ENCODE measurements at regions not wholly inside any gene's neighbourhood (a gene's known extent, or its start where the extent isn't known, plus 50 kb on each side); places are given as distances from the start of the nearest gene placed in this dataset.
"Not testable (repeated sequence)": the region's sequence is repeated elsewhere in the genome, so short reads cannot be mapped to it uniquely, and the experiment has no call there.

DNA sequence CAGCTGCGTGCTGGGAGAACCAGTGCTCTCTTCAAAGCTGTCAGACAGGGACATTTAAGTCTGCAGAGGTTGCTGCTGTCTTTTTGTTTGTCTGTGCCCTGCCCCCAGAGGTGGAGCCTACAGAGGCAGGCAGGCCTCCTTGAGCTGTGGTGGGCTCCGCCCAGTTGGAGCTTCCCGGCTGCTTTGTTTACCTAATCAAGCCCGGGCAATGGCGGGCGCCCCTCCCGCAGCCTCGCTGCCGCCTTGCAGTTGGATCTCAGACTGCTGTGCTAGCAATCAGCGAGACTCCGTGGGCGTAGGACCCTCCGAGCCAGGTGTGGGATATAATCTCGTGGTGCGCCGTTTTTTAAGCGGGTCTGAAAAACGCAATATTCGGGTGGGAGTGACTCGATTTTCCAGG is 78.1 kb downstream of the KCNA5 start:
- H3K36me3 ChIP-seq (ENCODE audit: control insufficient read depth in 2 of 2, insufficient read depth in 2 of 2, low read length in 1 of 2); H3K4me1 ChIP-seq (ENCODE audit: control insufficient read depth in 2 of 2, insufficient read depth in 2 of 2, low read length in 2 of 2); DNase-seq (ENCODE audit: low read depth in 6 of 9, low spot score in 9 of 9); H3K27ac ChIP-seq (ENCODE audit: low read depth in 1 of 2, low read length in 1 of 2); H3K4me3 ChIP-seq (ENCODE audit: low read length in 2 of 2); H3K9me3 ChIP-seq (ENCODE audit: control insufficient read depth in 2 of 2, insufficient read depth in 1 of 2, low read length in 1 of 2); H3K27me3 ChIP-seq (ENCODE audit: control insufficient read depth in 2 of 2, insufficient read depth in 1 of 2, low read length in 1 of 2): not testable (repeated sequence)
- 85% methylated on average over 10 of the region's 20 CpGs for WGBS

DNA sequence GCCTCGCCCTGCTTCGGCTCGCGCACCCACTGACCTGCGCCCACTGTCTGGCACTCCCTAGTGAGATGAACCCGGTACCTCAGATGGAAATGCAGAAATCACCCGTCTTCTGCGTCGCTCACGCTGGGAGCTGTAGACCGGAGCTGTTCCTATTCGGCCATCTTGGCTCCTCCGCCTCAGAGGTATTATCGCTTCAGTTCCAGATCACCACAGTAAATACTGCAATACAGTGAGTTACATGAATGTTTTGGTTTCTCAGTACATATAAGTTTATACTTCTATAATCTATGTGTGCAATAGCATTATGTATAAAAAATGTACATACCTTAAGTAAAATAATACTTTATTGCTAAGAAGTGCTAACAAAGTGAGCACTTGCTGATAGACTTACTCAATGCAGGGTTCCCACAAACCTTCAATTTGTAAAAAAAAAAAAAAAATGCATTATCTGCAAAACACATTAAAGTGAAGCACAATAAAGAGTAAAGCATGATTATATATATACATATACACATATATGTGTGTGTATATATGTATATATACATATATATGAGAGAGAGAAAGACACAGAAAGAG is 78.7 kb downstream of the KCNA5 start:
- 87% methylated on average over 8 of the region's 14 CpGs for WGBS
- not testable (repeated sequence) for H3K27ac ChIP-seq (ENCODE audit: low read depth in 1 of 2, low read length in 1 of 2); H3K9me3 ChIP-seq (ENCODE audit: control insufficient read depth in 2 of 2, insufficient read depth in 1 of 2, low read length in 1 of 2); H3K4me1 ChIP-seq (ENCODE audit: control insufficient read depth in 2 of 2, insufficient read depth in 2 of 2, low read length in 2 of 2); H3K36me3 ChIP-seq (ENCODE audit: control insufficient read depth in 2 of 2, insufficient read depth in 2 of 2, low read length in 1 of 2); H3K4me3 ChIP-seq (ENCODE audit: low read length in 2 of 2); H3K27me3 ChIP-seq (ENCODE audit: control insufficient read depth in 2 of 2, insufficient read depth in 1 of 2, low read length in 1 of 2); DNase-seq (ENCODE audit: low read depth in 6 of 9, low spot score in 9 of 9)

DNA sequence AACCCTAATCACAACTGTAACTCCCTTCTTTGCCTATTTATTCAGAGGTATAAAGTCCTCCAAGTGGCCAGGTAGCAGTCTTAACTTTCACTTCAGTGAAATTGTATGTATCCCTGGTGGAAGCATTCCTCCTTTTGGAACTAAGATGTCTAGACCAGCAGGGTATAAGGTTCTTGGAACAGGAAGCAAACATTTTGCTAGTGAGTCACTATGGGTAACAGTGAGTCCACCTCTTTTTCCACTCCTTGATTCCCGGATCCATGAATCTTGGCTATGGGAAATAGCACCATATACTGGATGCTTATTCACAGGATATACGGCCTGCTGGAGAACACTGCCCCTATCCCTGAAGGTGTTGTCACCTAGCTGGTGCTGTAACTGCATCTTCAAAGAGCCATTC is 80.2 kb downstream of the KCNA5 start:
- WGBS = 95% methylated on average over 2 of the region's 2 CpGs
- H3K27me3 ChIP-seq (ENCODE audit: control insufficient read depth in 2 of 2, insufficient read depth in 1 of 2, low read length in 1 of 2) = no peaks in the 10 kb centered on the region
- no peak for DNase-seq (ENCODE audit: low read depth in 6 of 9, low spot score in 9 of 9)
- no peaks in the 10 kb centered on the region for H3K9me3 ChIP-seq (ENCODE audit: control insufficient read depth in 2 of 2, insufficient read depth in 1 of 2, low read length in 1 of 2)
- H3K36me3 ChIP-seq (ENCODE audit: control insufficient read depth in 2 of 2, insufficient read depth in 2 of 2, low read length in 1 of 2) = no peaks in the 10 kb centered on the region
- H3K4me1 ChIP-seq (ENCODE audit: control insufficient read depth in 2 of 2, insufficient read depth in 2 of 2, low read length in 2 of 2) = no peaks in the 10 kb centered on the region
- H3K4me3 ChIP-seq (ENCODE audit: low read length in 2 of 2) = no peak overlapping the region
- H3K27ac ChIP-seq (ENCODE audit: low read depth in 1 of 2, low read length in 1 of 2) = no peak overlapping the region

DNA sequence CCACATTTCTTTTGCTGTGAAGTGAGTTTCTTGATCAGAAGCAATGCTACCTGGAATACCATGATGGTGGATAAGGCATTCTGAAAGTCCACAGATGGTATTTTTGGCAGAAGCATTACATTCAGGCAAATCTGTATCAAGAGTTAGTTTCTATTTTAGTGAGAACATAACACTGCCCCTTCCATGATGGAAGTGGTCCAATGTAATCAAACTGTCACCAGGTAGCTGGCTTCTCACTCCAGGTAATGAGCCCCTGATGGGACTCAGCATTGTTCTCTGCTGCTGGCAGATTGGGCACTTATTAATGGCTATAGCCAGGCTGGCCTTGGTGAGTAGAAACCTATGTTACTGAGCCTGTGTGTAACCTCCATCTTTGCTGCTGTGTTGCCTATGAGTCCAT is 80.7 kb downstream of the KCNA5 start:
- Histone ChIP-seq H3K27ac (ENCODE audit: low read depth in 1 of 2, low read length in 1 of 2) (no peak overlapping the region), H3K4me3 (ENCODE audit: low read length in 2 of 2) (no peak overlapping the region), H3K4me1 (ENCODE audit: control insufficient read depth in 2 of 2, insufficient read depth in 2 of 2, low read length in 2 of 2) (no peaks in the 10 kb centered on the region), H3K36me3 (ENCODE audit: control insufficient read depth in 2 of 2, insufficient read depth in 2 of 2, low read length in 1 of 2) (no peaks in the 10 kb centered on the region), H3K27me3 (ENCODE audit: control insufficient read depth in 2 of 2, insufficient read depth in 1 of 2, low read length in 1 of 2) (no peaks in the 10 kb centered on the region), H3K9me3 (ENCODE audit: control insufficient read depth in 2 of 2, insufficient read depth in 1 of 2, low read length in 1 of 2) (no peaks in the 10 kb centered on the region)
- no peak for DNase-seq (ENCODE audit: low read depth in 6 of 9, low spot score in 9 of 9)

DNA sequence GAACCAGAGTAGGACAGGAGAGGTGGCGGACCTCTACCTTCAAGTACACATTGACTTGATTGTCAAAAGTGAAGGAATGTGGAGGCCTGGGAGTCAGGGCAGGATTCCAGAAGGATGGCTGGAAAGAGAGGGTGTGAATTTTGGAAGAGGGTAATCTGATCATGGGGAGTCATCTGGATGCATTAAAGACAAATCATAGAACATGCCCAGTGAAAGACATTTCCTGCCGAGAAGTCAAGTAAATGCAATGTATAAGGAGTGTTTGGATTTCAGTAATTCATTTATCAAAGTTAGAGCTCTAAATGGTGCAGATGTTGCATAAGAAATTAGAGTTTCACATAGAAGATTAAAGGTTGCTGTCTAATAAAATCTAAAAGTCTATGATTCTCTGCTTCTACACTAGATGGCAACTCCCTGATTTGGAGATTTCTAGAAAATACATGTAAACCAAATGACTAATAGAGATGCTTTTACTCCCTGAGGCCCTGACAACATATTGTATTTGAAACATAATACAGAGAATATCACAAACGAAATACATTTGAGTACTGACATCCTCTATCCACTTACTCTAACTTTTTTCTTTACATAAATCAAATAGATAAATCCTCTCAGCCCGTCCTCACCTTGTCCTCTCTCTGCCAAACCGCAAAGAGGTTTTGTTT is 91.3 kb downstream of the KCNA5 start:
- Histone ChIP-seq H3K4me3 (ENCODE audit: low read length in 2 of 2) (no peak overlapping the region), H3K27ac (ENCODE audit: low read depth in 1 of 2, low read length in 1 of 2) (no peak overlapping the region), H3K36me3 (ENCODE audit: control insufficient read depth in 2 of 2, insufficient read depth in 2 of 2, low read length in 1 of 2) (no peaks in the 10 kb centered on the region), H3K9me3 (ENCODE audit: control insufficient read depth in 2 of 2, insufficient read depth in 1 of 2, low read length in 1 of 2) (no peaks in the 10 kb centered on the region), H3K27me3 (ENCODE audit: control insufficient read depth in 2 of 2, insufficient read depth in 1 of 2, low read length in 1 of 2) (no peaks in the 10 kb centered on the region), H3K4me1 (ENCODE audit: control insufficient read depth in 2 of 2, insufficient read depth in 2 of 2, low read length in 2 of 2) (no peaks in the 10 kb centered on the region)
- no peak for DNase-seq (ENCODE audit: low read depth in 6 of 9, low spot score in 9 of 9)
- 78% methylated on average over 5 of the region's 5 CpGs for WGBS

DNA sequence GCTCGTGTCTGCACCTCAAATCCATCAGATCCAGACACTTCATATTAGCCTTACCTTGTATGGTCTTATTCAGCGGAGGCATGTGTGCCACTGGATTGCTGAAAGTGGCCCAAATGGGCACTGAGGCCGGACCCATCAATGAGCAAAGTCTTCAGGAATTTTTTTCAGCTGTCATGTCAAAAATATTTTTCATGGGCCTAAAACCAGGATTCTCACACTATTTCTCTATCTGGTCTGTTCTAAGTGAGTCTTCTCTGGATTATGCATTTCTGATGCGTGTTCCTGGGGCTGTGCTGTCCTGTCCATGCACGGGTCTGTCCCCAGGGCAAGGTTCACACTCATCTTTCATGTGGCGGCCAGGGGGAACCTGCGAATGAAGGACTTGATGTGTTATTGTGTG is 94.6 kb downstream of the KCNA5 start:
- H3K4me1 ChIP-seq (ENCODE audit: control insufficient read depth in 2 of 2, insufficient read depth in 2 of 2, low read length in 2 of 2) = no peaks in the 10 kb centered on the region
- no peak overlapping the region for H3K27ac ChIP-seq (ENCODE audit: low read depth in 1 of 2, low read length in 1 of 2)
- no peak for DNase-seq (ENCODE audit: low read depth in 6 of 9, low spot score in 9 of 9)
- 91% methylated on average over 7 of the region's 7 CpGs for WGBS
- H3K9me3 ChIP-seq (ENCODE audit: control insufficient read depth in 2 of 2, insufficient read depth in 1 of 2, low read length in 1 of 2) = no peaks in the 10 kb centered on the region
- no peak overlapping the region for H3K4me3 ChIP-seq (ENCODE audit: low read length in 2 of 2)
- H3K27me3 ChIP-seq (ENCODE audit: control insufficient read depth in 2 of 2, insufficient read depth in 1 of 2, low read length in 1 of 2) = no peaks in the 10 kb centered on the region
- no peaks in the 10 kb centered on the region for H3K36me3 ChIP-seq (ENCODE audit: control insufficient read depth in 2 of 2, insufficient read depth in 2 of 2, low read length in 1 of 2)

DNA sequence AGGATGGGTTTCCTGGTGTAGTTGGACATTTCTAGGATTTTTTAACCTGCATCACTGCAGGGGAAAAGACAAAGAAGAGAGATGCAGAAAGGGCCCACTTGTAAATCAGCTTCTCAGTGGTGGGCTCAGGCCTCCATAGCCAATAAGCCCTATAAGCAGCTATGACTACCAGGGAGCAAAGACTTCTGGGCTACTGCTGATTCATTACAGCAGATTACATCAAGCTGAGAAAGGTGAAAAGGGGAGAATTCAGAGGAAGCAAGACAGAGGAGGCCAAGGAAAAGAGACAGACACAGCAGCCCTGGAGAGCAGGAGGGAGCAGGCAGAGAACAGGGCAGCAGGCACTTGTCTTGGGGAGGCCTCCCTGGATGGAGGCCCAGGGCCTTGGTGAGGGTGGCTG is 95.2 kb downstream of the KCNA5 start:
- Histone ChIP-seq H3K9me3 (ENCODE audit: control insufficient read depth in 2 of 2, insufficient read depth in 1 of 2, low read length in 1 of 2) (no peaks in the 10 kb centered on the region), H3K4me3 (ENCODE audit: low read length in 2 of 2) (no peak overlapping the region), H3K27me3 (ENCODE audit: control insufficient read depth in 2 of 2, insufficient read depth in 1 of 2, low read length in 1 of 2) (no peaks in the 10 kb centered on the region), H3K36me3 (ENCODE audit: control insufficient read depth in 2 of 2, insufficient read depth in 2 of 2, low read length in 1 of 2) (no peaks in the 10 kb centered on the region), H3K27ac (ENCODE audit: low read depth in 1 of 2, low read length in 1 of 2) (no peak overlapping the region), H3K4me1 (ENCODE audit: control insufficient read depth in 2 of 2, insufficient read depth in 2 of 2, low read length in 2 of 2) (no peaks in the 10 kb centered on the region)
- no peak for DNase-seq (ENCODE audit: low read depth in 6 of 9, low spot score in 9 of 9)

DNA sequence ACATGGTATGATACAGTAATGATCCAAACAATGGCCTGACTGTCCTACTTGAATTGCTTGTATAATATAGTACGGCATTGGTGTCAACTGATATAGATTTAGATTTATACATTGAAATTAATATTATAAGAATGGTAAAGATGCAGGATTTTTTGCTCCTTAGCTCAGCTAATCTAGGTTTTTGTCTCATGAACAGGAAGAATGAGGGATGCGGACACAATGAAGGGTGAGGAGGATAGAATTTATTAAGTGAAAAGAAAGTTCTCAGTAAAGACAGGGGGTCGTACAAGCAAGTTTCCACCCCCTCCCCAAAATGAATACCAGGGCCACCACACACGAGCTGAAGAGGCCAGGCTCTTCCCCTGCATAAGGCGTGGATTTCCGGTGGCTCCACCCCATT is 96.1 kb downstream of the KCNA5 start:
- H3K9me3 ChIP-seq (ENCODE audit: control insufficient read depth in 2 of 2, insufficient read depth in 1 of 2, low read length in 1 of 2) = no peaks in the 10 kb centered on the region
- no peaks in the 10 kb centered on the region for H3K36me3 ChIP-seq (ENCODE audit: control insufficient read depth in 2 of 2, insufficient read depth in 2 of 2, low read length in 1 of 2)
- 92% methylated on average over 6 of the region's 6 CpGs for WGBS

DNA sequence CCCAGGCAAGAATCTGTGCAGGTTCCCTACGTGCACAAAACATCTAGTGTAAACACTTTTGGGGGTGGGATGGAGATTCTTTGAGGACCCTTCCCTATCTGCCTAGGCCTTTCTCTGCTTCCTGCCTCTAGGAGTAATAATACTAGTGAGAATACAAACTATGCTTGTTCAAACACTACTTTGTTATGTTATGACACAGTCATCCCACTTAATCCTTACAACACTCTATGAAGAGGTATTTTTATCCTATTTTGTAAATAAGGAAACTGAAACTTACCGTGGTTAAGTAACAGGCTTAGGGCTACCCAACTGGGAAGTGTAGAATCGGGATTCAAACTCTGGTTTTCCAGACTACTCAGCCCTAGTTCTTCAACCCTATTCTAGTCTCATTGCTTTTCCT is 96.5 kb downstream of the KCNA5 start:
- Histone ChIP-seq H3K4me1 (ENCODE audit: control insufficient read depth in 2 of 2, insufficient read depth in 2 of 2, low read length in 2 of 2) (no peaks in the 10 kb centered on the region), H3K4me3 (ENCODE audit: low read length in 2 of 2) (no peak overlapping the region), H3K27ac (ENCODE audit: low read depth in 1 of 2, low read length in 1 of 2) (no peak overlapping the region), H3K27me3 (ENCODE audit: control insufficient read depth in 2 of 2, insufficient read depth in 1 of 2, low read length in 1 of 2) (no peaks in the 10 kb centered on the region), H3K36me3 (ENCODE audit: control insufficient read depth in 2 of 2, insufficient read depth in 2 of 2, low read length in 1 of 2) (no peaks in the 10 kb centered on the region), H3K9me3 (ENCODE audit: control insufficient read depth in 2 of 2, insufficient read depth in 1 of 2, low read length in 1 of 2) (no peaks in the 10 kb centered on the region)
- 91% methylated on average over 3 of the region's 3 CpGs for whole genome bisulfite sequencing
- no peak for DNase-seq (ENCODE audit: low read depth in 6 of 9, low spot score in 9 of 9)

More for the DNA sequence above, 96.1 kb downstream of the KCNA5 start:
- Histone ChIP-seq H3K27me3 (ENCODE audit: control insufficient read depth in 2 of 2, insufficient read depth in 1 of 2, low read length in 1 of 2) (no peaks in the 10 kb centered on the region), H3K4me3 (ENCODE audit: low read length in 2 of 2) (no peak overlapping the region), H3K4me1 (ENCODE audit: control insufficient read depth in 2 of 2, insufficient read depth in 2 of 2, low read length in 2 of 2) (no peaks in the 10 kb centered on the region), H3K27ac (ENCODE audit: low read depth in 1 of 2, low read length in 1 of 2) (no peak overlapping the region)
- DNase-seq (ENCODE audit: low read depth in 6 of 9, low spot score in 9 of 9) = no peak

Data from thymus (tissue), 11 donors.